AG04450 (cell line): ENCODE measurements at regions not wholly inside any gene's neighbourhood (a gene's known extent, or its start where the extent isn't known, plus 50 kb on each side); places are given as distances from the start of the nearest gene placed in this dataset.

Source experiments
- CTCF ChIA-PET: fragments of 300-600, 350-600 bp; formaldehyde crosslinking; extraction: SDS; loops from one replicate; lab custom pipeline; 2022; ENCODE audit warnings: antibody characterized with exemption, inconsistent platforms; lab: Charles Lee
- POLR2A ChIA-PET: fragments of 350-600 bp; formaldehyde crosslinking; extraction: SDS; loops from one replicate; lab custom pipeline; 2021; ENCODE audit warnings: antibody characterized with exemption, inconsistent platforms; lab: Yijun Ruan, JAX
- DNase-seq: peaks from one replicate; pipeline ENCODE4 v3.0.0-alpha.2; 2011; ENCODE audit warnings: low read depth, low spot score
- H3K27ac ChIP-seq: one replicate; pipeline ENCODE4 v1.5.1; 2012; ENCODE audit warnings: low read depth, low read length, control low read depth
- H3K27me3 ChIP-seq: one replicate; pipeline ENCODE4 v1.6.0; 2012; ENCODE audit warnings: low read length; ENCODE audit not compliant: control insufficient read depth, insufficient read depth
- H3K4me3 ChIP-seq: 2 replicates; pipeline ENCODE4 v1.5.1; 2011; ENCODE audit warnings: mild to moderate bottlenecking, low read depth, low read length, control low read depth
- H3K9me3 ChIP-seq: 2 replicates; pipeline ENCODE4 v1.5.1; 2012; ENCODE audit warnings: low read length; ENCODE audit not compliant: control insufficient read depth, insufficient read depth
- CTCF ChIP-seq: IDR thresholded peaks from 2 replicates; pipeline ENCODE4 v1.5.1; 2011; ENCODE audit warnings: low read depth, low read length, control low read depth, inconsistent platforms

GRCh38 chr13:95367309-95367843, 66.1 kb upstream of the ABCC4 start:
- no peak overlapping the region for H3K4me3 ChIP-seq
- no peak for DNase-seq
- TF ChIP-seq CTCF: no peak
- no peaks in the 10 kb centered on the region; the same call in 1 of the 2 replicates for H3K9me3 ChIP-seq
- H3K27ac ChIP-seq: no peak overlapping the region
- ChIA-PET CTCF (no interaction called here), POLR2A (no interaction called here)
- peaks cover 8% of the 10 kb centered on the region for H3K27me3 ChIP-seq

GRCh38 chr13:95368998-95369397, 67.7 kb upstream of the ABCC4 start:
- ChIA-PET CTCF (no interaction called here), POLR2A (no interaction called here)
- no peak for TF ChIP-seq CTCF
- no peak overlapping the region for H3K4me3 ChIP-seq
- no peaks in the 10 kb centered on the region for H3K9me3 ChIP-seq
- peaks cover 6% of the 10 kb centered on the region for H3K27me3 ChIP-seq
- DNase-seq: no peak
- no peak overlapping the region for H3K27ac ChIP-seq

GRCh38 chr13:95375706-95376105, 74.5 kb upstream of the ABCC4 start:
- CTCF ChIA-PET: interaction anchor here (1.8 kb wide), 1 partner anchor 184 kb away, joined by 5 read pairs; no protein-coding TSS in a partner anchor
- no peak overlapping the region for H3K27ac ChIP-seq
- no peak for TF ChIP-seq CTCF
- H3K27me3 ChIP-seq: peaks cover 2% of the 10 kb centered on the region
- DNase-seq: no peak
- POLR2A ChIA-PET: no interaction called here
- no peaks in the 10 kb centered on the region for H3K9me3 ChIP-seq
- H3K4me3 ChIP-seq: no peak overlapping the region

- POLR2A ChIA-PET: no interaction called here
Observed at GRCh38 chr13:95378603-95379002, 77.4 kb upstream of the ABCC4 start.

More at GRCh38 chr13:95378603-95379002, 77.4 kb upstream of the ABCC4 start:
- Histone ChIP-seq H3K9me3 (no peaks in the 10 kb centered on the region), H3K27me3 (no peaks in the 10 kb centered on the region), H3K27ac (no peak overlapping the region), H3K4me3 (no peak overlapping the region)
- TF ChIP-seq CTCF: no peak
- CTCF ChIA-PET: interaction anchor here (1.3 to 7.9 kb wide), 2 partner anchors 25 to 188 kb away, joined by 4 to 262 read pairs; no protein-coding TSS in a partner anchor
- no peak for DNase-seq
